SK-N-SH (cell line): ENCODE measurements at regions not wholly inside any gene's neighbourhood (a gene's known extent, or its start where the extent isn't known, plus 50 kb on each side); places are given as distances from the start of the nearest gene placed in this dataset.

ENCODE experiments used
- MAX ChIP-seq: IDR thresholded peaks from 2 replicates; pipeline ENCODE4 v1.4.0; 2012; ENCODE audit warnings: low read depth
- TF ChIP-seq, protein P1 (sequence below): fragments of 200-600 bp; sonication (generic); IDR thresholded peaks from 2 replicates; pipeline ENCODE4 v1.6.1; 2017; ENCODE audit warnings: antibody characterized with exemption, mild to moderate bottlenecking, moderate library complexity

GRCh38 chr3:30294241-30294667, 312.1 kb upstream of the TGFBR2 start:
- TF ChIP-seq, protein P1, sequence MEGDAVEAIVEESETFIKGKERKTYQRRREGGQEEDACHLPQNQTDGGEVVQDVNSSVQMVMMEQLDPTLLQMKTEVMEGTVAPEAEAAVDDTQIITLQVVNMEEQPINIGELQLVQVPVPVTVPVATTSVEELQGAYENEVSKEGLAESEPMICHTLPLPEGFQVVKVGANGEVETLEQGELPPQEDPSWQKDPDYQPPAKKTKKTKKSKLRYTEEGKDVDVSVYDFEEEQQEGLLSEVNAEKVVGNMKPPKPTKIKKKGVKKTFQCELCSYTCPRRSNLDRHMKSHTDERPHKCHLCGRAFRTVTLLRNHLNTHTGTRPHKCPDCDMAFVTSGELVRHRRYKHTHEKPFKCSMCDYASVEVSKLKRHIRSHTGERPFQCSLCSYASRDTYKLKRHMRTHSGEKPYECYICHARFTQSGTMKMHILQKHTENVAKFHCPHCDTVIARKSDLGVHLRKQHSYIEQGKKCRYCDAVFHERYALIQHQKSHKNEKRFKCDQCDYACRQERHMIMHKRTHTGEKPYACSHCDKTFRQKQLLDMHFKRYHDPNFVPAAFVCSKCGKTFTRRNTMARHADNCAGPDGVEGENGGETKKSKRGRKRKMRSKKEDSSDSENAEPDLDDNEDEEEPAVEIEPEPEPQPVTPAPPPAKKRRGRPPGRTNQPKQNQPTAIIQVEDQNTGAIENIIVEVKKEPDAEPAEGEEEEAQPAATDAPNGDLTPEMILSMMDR = no peak; the same call in 1 of the 2 replicates
- no peak for TF ChIP-seq MAX
